D721Med (cell line): ENCODE measurements at regions not wholly inside any gene's neighbourhood (a gene's known extent, or its start where the extent isn't known, plus 50 kb on each side); places are given as distances from the start of the nearest gene placed in this dataset.

Experiments
- DNase-seq: peaks from one replicate; pipeline ENCODE4 v3.0.0; 2011; ENCODE audit warnings: low spot score; ENCODE audit not compliant: insufficient read length
- FAIRE-seq: peaks from 2 replicates; lab custom pipeline; 2011; peaks lifted over from hg19 to GRCh38; lab: Jason Lieb, UNC
- CTCF ChIP-seq: IDR thresholded peaks from 2 replicates; pipeline ENCODE4 v1.5.1; 2012; ENCODE audit warnings: mild to moderate bottlenecking, control low read depth; ENCODE audit not compliant: insufficient read depth; ENCODE audit errors: missing control alignments

- FAIRE-seq, result no peak
Measured at GRCh38 chr2:128625963-128626759, 307.5 kb upstream of the HS6ST1 start.

GRCh38 chr2:128626760-128627511 is 308.3 kb upstream of the HS6ST1 start:
- DNase-seq (no peak), FAIRE-seq (no peak)
- no peak for TF ChIP-seq CTCF

More at GRCh38 chr2:128625963-128626759, 307.5 kb upstream of the HS6ST1 start:
- no peak for TF ChIP-seq CTCF
- DNase-seq, result no peak

- no peak for FAIRE-seq
- DNase-seq, result no peak
- no peak for TF ChIP-seq CTCF
Measured at GRCh38 chr2:128628206-128628605, 309.5 kb upstream of the HS6ST1 start.

- no peak for FAIRE-seq
- TF ChIP-seq CTCF, result no peak
- no peak for DNase-seq
Measured at GRCh38 chr2:128628996-128629395, 310.3 kb upstream of the HS6ST1 start.

GRCh38 chr2:128630974-128631697 is 312.5 kb upstream of the HS6ST1 start:
- FAIRE-seq (no peak), DNase-seq (peak; percentile 12)
- no peak for TF ChIP-seq CTCF

GRCh38 chr2:128631698-128632500 is 313.2 kb upstream of the HS6ST1 start:
- FAIRE-seq, result no peak

More at GRCh38 chr2:128631698-128632500, 313.2 kb upstream of the HS6ST1 start:
- peak; percentile 6 for DNase-seq
- no peak for TF ChIP-seq CTCF
